GM06990 (cell line): ENCODE measurements at regions not wholly inside any gene's neighbourhood (a gene's known extent, or its start where the extent isn't known, plus 50 kb on each side); places are given as distances from the start of the nearest gene placed in this dataset.

Experiments used
- DNase-seq: peaks from one replicate; pipeline ENCODE4 v3.0.0-alpha.2; 2011; ENCODE audit not compliant: insufficient read length; ENCODE audit errors: extremely low read depth
- H3K27me3 ChIP-seq: replicated peaks from 2 replicates; pipeline ENCODE4 v1.6.0; 2011; ENCODE audit warnings: low read length; ENCODE audit not compliant: control insufficient read depth, insufficient read depth
- H3K36me3 ChIP-seq: 2 replicates; pipeline ENCODE4 v1.5.1; 2011; ENCODE audit warnings: low read length; ENCODE audit not compliant: control insufficient read depth, insufficient read depth
- H3K4me3 ChIP-seq: replicated peaks from 2 replicates; pipeline ENCODE4 v1.5.1; 2011; ENCODE audit warnings: low read depth, mild to moderate bottlenecking, control low read depth, low read length
- TF ChIP-seq, protein P1 (sequence below): IDR thresholded peaks from 2 replicates; pipeline ENCODE4 v1.5.1; 2011; ENCODE audit warnings: low read length, control low read depth, mild to moderate bottlenecking, inconsistent platforms; ENCODE audit not compliant: insufficient read depth, poor library complexity, severe bottlenecking

- DNase-seq = no peak
- peaks cover 3% of the 10 kb centered on the region; the same call in 1 of the 2 replicates for H3K27me3 ChIP-seq
- no peak overlapping the region for H3K4me3 ChIP-seq
- TF ChIP-seq, protein P1, sequence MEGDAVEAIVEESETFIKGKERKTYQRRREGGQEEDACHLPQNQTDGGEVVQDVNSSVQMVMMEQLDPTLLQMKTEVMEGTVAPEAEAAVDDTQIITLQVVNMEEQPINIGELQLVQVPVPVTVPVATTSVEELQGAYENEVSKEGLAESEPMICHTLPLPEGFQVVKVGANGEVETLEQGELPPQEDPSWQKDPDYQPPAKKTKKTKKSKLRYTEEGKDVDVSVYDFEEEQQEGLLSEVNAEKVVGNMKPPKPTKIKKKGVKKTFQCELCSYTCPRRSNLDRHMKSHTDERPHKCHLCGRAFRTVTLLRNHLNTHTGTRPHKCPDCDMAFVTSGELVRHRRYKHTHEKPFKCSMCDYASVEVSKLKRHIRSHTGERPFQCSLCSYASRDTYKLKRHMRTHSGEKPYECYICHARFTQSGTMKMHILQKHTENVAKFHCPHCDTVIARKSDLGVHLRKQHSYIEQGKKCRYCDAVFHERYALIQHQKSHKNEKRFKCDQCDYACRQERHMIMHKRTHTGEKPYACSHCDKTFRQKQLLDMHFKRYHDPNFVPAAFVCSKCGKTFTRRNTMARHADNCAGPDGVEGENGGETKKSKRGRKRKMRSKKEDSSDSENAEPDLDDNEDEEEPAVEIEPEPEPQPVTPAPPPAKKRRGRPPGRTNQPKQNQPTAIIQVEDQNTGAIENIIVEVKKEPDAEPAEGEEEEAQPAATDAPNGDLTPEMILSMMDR = no peak
- no peaks in the 10 kb centered on the region for H3K36me3 ChIP-seq
These were observed 305.5 kb upstream of the ZMIZ1 start for GRCh38 chr10:78763234-78763633.

GRCh38 chr10:78763651-78764395 lies 304.9 kb upstream of the ZMIZ1 start:
- H3K36me3 ChIP-seq = no peaks in the 10 kb centered on the region
- TF ChIP-seq, protein P1 = no peak
- peaks cover 3% of the 10 kb centered on the region; the same call in 1 of the 2 replicates for H3K27me3 ChIP-seq
- H3K4me3 ChIP-seq = no peak overlapping the region
- DNase-seq = peak; percentile 22

- no peak for DNase-seq
- Histone ChIP-seq H3K4me3 (no peak overlapping the region), H3K36me3 (no peaks in the 10 kb centered on the region), H3K27me3 (peaks cover 3% of the 10 kb centered on the region; the same call in 1 of the 2 replicates)
- TF ChIP-seq, protein P1 = no peak
These were observed 304.3 kb upstream of the ZMIZ1 start for GRCh38 chr10:78764436-78764835.

DNA sequence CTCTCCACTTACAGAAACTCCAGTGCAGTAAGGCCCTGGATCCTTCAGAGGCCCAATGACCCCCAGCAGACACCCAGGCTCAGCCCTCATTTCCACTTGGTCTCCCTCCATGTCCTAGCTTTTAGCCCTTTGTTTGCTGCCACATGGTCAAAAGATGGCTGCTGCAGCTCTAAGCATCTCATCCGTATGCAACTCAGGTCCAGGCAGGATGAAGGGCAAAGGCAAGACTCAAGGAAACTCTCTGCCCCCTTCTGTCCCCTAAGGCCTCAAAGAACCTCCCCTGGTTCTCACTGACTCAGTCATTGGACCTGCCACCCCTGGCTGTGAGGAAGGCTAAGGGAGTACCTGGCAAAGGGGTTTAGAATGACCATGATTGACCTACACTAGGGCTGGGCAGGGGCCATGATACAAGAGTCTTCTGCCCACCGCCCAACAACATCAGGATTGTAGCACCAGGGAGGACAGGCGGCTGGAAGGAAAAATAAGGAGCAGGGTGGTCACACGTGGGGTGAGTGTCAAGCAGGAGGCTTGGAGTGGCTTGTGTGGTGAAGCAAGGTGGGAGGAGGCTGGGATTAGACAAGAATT lies 303.8 kb upstream of the ZMIZ1 start:
- H3K36me3 ChIP-seq = no peaks in the 10 kb centered on the region
- H3K27me3 ChIP-seq = peaks cover 3% of the 10 kb centered on the region
- H3K4me3 ChIP-seq = no peak overlapping the region
- TF ChIP-seq, protein P1 = no peak
- DNase-seq = no peak

DNA sequence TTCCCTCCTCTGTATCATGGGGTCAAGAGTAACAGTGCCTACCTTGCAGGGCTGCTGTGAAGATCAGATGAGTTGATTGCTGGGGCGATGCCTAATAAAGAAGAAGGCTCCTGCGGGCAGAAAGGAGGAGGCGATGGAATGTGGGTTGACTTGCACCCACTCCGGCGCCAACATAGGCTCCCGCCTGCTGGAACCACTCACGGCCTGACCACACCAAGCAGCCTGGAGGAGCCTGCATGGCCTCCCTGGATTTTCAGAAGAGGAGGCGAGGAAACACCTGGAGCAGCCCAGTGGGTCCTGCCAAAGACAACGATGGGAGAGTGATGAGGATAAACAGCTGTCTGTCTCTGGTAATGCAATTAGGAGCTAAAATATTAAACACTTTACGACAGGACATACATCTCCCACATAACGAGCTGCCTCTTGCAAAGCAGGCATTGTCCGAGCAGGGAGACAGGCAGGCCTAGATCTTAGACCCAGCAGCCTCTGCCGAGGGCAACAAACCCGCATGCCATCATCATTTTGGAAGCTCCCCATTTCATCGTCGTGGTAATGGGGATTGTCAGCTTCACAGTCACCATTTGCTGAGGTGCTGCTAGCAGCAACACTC lies 302.9 kb upstream of the ZMIZ1 start:
- TF ChIP-seq, protein P1 = no peak
- Histone ChIP-seq H3K27me3 (no peaks in the 10 kb centered on the region; the same call in 1 of the 2 replicates), H3K36me3 (no peaks in the 10 kb centered on the region), H3K4me3 (no peak overlapping the region)
- DNase-seq = no peak
